SK-N-SH treated with all-trans-retinoic acid at 6 μM for 48 hours (cell line): ENCODE measurements at regions not wholly inside any gene's neighbourhood (a gene's known extent, or its start where the extent isn't known, plus 50 kb on each side); places are given as distances from the start of the nearest gene placed in this dataset.

Experiments
- ARNTL ChIP-seq: fragments of 450-650 bp; formaldehyde crosslinking; IDR thresholded peaks from 2 replicates; pipeline ENCODE4 v1.5.0; 2020; ENCODE audit warnings: low read depth, mild to moderate bottlenecking, moderate library complexity, borderline replicate concordance
- ESRRG ChIP-seq: fragments of 250-450 bp; sonication (Bioruptor Pico); IDR thresholded peaks from 2 replicates; pipeline ENCODE4 v1.6.1; 2021; ENCODE audit warnings: mild to moderate bottlenecking
- GLIS3 ChIP-seq: fragments of 250-450 bp; sonication (Bioruptor Pico); IDR thresholded peaks from 2 replicates; pipeline ENCODE4 v1.5.0; 2020; ENCODE audit warnings: mild to moderate bottlenecking, moderate library complexity
- SNAI2 ChIP-seq: fragments of 250-450 bp; sonication (Bioruptor Pico); IDR thresholded peaks from 2 replicates; pipeline ENCODE4 v1.5.0; 2020; ENCODE audit warnings: mild to moderate bottlenecking, moderate library complexity
- ZFP3 ChIP-seq: fragments of 250-450 bp; sonication (Bioruptor Pico); IDR thresholded peaks from 2 replicates; pipeline ENCODE4 v1.5.0; 2020; ENCODE audit warnings: mild to moderate bottlenecking, moderate library complexity
- TF ChIP-seq, protein P1 (sequence below): fragments of 250-450 bp; sonication (Bioruptor Pico); IDR thresholded peaks from 2 replicates; pipeline ENCODE4 v1.8.0; 2020; ENCODE audit warnings: mild to moderate bottlenecking, moderate library complexity, borderline replicate concordance
- TF ChIP-seq, protein P2 (sequence below): fragments of 250-450 bp; sonication (Bioruptor Pico); IDR thresholded peaks from 2 replicates; pipeline ENCODE4 v1.5.1; 2020; ENCODE audit warnings: low read depth, mild to moderate bottlenecking, moderate library complexity

DNA sequence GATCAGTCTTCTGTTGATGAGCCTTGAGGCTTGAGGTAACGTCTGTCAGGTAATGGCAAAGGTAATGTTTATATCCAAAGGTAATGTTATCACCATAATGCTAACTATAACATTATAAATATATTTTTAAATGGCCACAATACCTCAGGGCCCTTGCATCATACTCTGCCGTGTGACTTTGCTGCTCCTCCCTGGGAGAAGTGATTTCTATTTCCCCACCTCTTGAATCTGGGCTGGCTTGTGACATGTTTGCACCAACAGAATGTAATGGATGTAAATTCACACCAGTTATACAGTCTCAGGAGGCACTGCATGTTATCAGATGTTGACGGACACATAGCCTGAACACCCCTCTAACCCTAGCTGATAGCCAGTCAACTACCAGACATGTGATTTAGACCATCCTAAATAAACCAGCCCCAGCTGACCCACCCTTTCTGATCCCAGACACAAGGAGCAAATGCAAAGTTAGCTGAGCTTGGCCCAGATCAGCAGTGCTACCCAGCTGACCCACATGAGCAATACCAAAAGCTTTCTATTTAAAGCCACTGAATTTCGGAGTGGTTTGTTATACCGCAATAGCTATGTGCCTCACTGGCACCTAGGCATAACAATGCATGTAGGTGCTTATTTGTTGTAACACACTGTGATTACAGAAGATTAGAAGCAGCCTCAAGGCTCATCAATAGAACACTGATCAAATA lies 93.8 kb upstream of the SIRPA start:
- TF ChIP-seq ZFP3 (CRISPR knock-in tag) (no peak), ESRRG (CRISPR knock-in tag) (no peak), SNAI2 (CRISPR knock-in tag) (no peak), GLIS3 (CRISPR knock-in tag) (no peak), ARNTL (no peak)
- TF ChIP-seq, protein P1, sequence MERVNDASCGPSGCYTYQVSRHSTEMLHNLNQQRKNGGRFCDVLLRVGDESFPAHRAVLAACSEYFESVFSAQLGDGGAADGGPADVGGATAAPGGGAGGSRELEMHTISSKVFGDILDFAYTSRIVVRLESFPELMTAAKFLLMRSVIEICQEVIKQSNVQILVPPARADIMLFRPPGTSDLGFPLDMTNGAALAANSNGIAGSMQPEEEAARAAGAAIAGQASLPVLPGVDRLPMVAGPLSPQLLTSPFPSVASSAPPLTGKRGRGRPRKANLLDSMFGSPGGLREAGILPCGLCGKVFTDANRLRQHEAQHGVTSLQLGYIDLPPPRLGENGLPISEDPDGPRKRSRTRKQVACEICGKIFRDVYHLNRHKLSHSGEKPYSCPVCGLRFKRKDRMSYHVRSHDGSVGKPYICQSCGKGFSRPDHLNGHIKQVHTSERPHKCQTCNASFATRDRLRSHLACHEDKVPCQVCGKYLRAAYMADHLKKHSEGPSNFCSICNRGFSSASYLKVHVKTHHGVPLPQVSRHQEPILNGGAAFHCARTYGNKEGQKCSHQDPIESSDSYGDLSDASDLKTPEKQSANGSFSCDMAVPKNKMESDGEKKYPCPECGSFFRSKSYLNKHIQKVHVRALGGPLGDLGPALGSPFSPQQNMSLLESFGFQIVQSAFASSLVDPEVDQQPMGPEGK (CRISPR knock-in tag) = no peak
- TF ChIP-seq, protein P2, sequence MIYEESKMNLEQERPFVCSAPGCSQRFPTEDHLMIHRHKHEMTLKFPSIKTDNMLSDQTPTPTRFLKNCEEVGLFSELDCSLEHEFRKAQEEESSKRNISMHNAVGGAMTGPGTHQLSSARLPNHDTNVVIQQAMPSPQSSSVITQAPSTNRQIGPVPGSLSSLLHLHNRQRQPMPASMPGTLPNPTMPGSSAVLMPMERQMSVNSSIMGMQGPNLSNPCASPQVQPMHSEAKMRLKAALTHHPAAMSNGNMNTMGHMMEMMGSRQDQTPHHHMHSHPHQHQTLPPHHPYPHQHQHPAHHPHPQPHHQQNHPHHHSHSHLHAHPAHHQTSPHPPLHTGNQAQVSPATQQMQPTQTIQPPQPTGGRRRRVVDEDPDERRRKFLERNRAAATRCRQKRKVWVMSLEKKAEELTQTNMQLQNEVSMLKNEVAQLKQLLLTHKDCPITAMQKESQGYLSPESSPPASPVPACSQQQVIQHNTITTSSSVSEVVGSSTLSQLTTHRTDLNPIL (CRISPR knock-in tag) = no peak
